ENCODE measurements at regions not wholly inside any gene's neighbourhood (a gene's known extent, or its start where the extent isn't known, plus 50 kb on each side); places are given as distances from the start of the nearest gene placed in this dataset.

DNA sequence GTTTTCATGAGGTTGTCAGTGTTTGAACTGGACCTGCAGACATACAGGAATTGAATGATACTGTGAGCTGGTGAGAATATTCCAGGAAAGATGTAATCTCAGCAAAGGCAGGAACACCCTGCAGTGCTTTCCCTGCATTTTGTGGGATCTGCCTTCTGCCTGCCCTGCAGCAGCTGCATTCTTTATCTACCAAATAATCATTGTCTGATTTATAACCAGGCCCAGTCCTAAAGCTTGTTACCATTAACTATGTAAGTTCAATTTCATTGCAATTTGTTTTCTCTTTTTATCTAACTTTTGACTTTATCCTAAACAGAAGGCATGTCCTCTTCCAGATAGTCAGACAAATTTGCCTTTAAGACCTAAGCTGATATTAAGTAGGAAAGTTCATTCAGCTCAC is 99.8 kb upstream of the NOCT start:
- no peak overlapping the region for H4K91ac ChIP-seq (ENCODE audit: insufficient read depth, low read depth, low read length)
- no peak overlapping the region for H3K14ac ChIP-seq (replicated peaks; ENCODE audit: low read depth, low read length)
- no peak overlapping the region for H4K8ac ChIP-seq (ENCODE audit: low read depth in 2 of 2, low read length in 2 of 2)
- no peak overlapping the region for H3K4me3 ChIP-seq (ENCODE audit: insufficient read depth, low read depth, low read length)
- no peak for DNase-seq
- H2BK20ac ChIP-seq (ENCODE audit: low read depth, low read length): no peak overlapping the region
- no peaks in the 10 kb centered on the region for H3K36me3 ChIP-seq (ENCODE audit: control insufficient read depth, insufficient read depth, low read length)
- H3K79me1 ChIP-seq (ENCODE audit: low read depth in 1 of 2, low read length in 2 of 2): no peaks in the 10 kb centered on the region
- no peak overlapping the region for H2BK120ac ChIP-seq (ENCODE audit: low read depth, low read length)
- peaks cover 2% of the 10 kb centered on the region; the same call in 1 of the 2 replicates for H3K27me3 ChIP-seq (ENCODE audit: control insufficient read depth, insufficient read depth, low read length)
- H3K56ac ChIP-seq (ENCODE audit: extremely low read depth, insufficient read depth, low read length): no peak overlapping the region
- H2AK9ac ChIP-seq (replicated peaks; ENCODE audit: low read depth, low read length, poor library complexity): no peak overlapping the region
- dilution Hi-C loops (cut with HindIII; ENCODE audit: low sequenced_read_pairs, unreplicated experiment): no loop called here
- ChIA-PET POLR2A (ENCODE audit: unreplicated experiment) (no interaction called here), CTCF (no interaction called here)
- in situ Hi-C loops (cut with MboI; ENCODE audit: low sequenced_read_pairs): no loop called here
- no peak overlapping the region for H4K5ac ChIP-seq (ENCODE audit: low read depth, low read length)
- H4K20me1 ChIP-seq (ENCODE audit: insufficient read depth, low read length): no peaks in the 10 kb centered on the region
- intact Hi-C loops (cut with micrococcal nuclease): loop anchor here (5.0 to 10.0 kb wide), 2 partner anchors 233 to 821 kb away; no protein-coding TSS in a partner anchor
- BruUV-seq (replicated peaks): no TSS peak
- no peaks in the 10 kb centered on the region for H3K9me3 ChIP-seq (ENCODE audit: control insufficient read depth, insufficient read depth, low read length)
- H3K4me1 ChIP-seq (ENCODE audit: control insufficient read depth, insufficient read depth, low read length): peaks cover 4% of the 10 kb centered on the region; the same call in 1 of the 2 replicates
- H3K18ac ChIP-seq (ENCODE audit: low read depth, low read length): no peak overlapping the region
- H2BK5ac ChIP-seq (ENCODE audit: low read depth, low read length, poor library complexity, severe bottlenecking): no peak overlapping the region
- no peaks in the 10 kb centered on the region for H3K9me1 ChIP-seq (ENCODE audit: insufficient read depth, low read length)
- H2AFZ ChIP-seq (replicated peaks; ENCODE audit: low read length, poor library complexity): no peak overlapping the region
- no peak overlapping the region for H3K9ac ChIP-seq (ENCODE audit: low read depth, low read length)
- H3K23ac ChIP-seq (ENCODE audit: low read depth, low read length): no peak overlapping the region
- no peak overlapping the region for H2BK15ac ChIP-seq (ENCODE audit: low read depth, low read length)
- H3K27ac ChIP-seq (ENCODE audit: insufficient read depth, low read length): no peak overlapping the region
- no peak overlapping the region for H2AK5ac ChIP-seq (ENCODE audit: low read depth, low read length)
- no peak overlapping the region for H3K4ac ChIP-seq (ENCODE audit: low read depth, low read length)
- no peak for ATAC-seq (ENCODE audit: low read depth)
- no peak overlapping the region for H3K4me2 ChIP-seq (ENCODE audit: low read depth, low read length)
- TF ChIP-seq RAD21 (IDR thresholded peaks at IDR 0.05; ENCODE audit: low read length) (no peak), ELK1 (IDR thresholded peaks at IDR 0.05; ENCODE audit: borderline replicate concordance, low read depth, low read length) (no peak), MAFK (IDR thresholded peaks at IDR 0.05; ENCODE audit: low read depth, low read length) (no peak), POLR2A (IDR thresholded peaks at IDR 0.05; ENCODE audit: low read depth, low read length) (no peak), MXI1 (IDR thresholded peaks at IDR 0.05; ENCODE audit: borderline replicate concordance, low read depth, low read length) (no peak), MAZ (IDR thresholded peaks at IDR 0.05; ENCODE audit: borderline replicate concordance, low read depth, low read length) (no peak), USF2 (IDR thresholded peaks at IDR 0.05; ENCODE audit: low read depth, low read length) (no peak), CEBPB (IDR thresholded peaks at IDR 0.05; ENCODE audit: low read depth, low read length) (no peak), SMC3 (IDR thresholded peaks at IDR 0.05; ENCODE audit: low read depth, low read length) (no peak), BHLHE40 (IDR thresholded peaks at IDR 0.05; ENCODE audit: low read depth, low read length) (no peak)
